Mucosa of descending colon (tissue), 3 donors: ENCODE measurements at regions not wholly inside any gene's neighbourhood (a gene's known extent, or its start where the extent isn't known, plus 50 kb on each side); places are given as distances from the start of the nearest gene placed in this dataset.

Experiments
- ATAC-seq: fragments of 200-7000 bp; cut with Tn5 transposase; one replicate; pipeline ENCODE4 v1.9.1; 2020; ENCODE audit warnings: mild to moderate bottlenecking, moderate library complexity
- DNase-seq, 3 donors: peaks; one replicate each; pipeline ENCODE4 v3.0.0-alpha.2; 2020
- H3K36me3 ChIP-seq: fragments of 200-600 bp; one replicate; pipeline ENCODE4 v1.8.0; 2021; ENCODE audit warnings: low read depth, mild to moderate bottlenecking
- H3K4me1 ChIP-seq: fragments of 200-600 bp; one replicate; pipeline ENCODE4 v1.8.0; 2021; ENCODE audit warnings: low read depth, mild to moderate bottlenecking
- H3K4me3 ChIP-seq: fragments of 200-600 bp; one replicate; pipeline ENCODE4 v1.8.0; 2021; ENCODE audit warnings: mild to moderate bottlenecking
- H3K9me3 ChIP-seq: fragments of 200-600 bp; one replicate; pipeline ENCODE4 v1.8.0; 2021; ENCODE audit warnings: mild to moderate bottlenecking
- CTCF ChIP-seq: fragments of 200-600 bp; IDR thresholded peaks from one replicate; pipeline ENCODE4 v1.8.0; 2022; ENCODE audit warnings: antibody characterized with exemption, mild to moderate bottlenecking
- intact Hi-C, 2 donors: fragments of 100-400 bp; cut with DNase I in 1 of 2; cut with micrococcal nuclease in 1 of 2; formaldehyde crosslinking; loops; one replicate each; pipeline versions ENCODE4 v1.11.0 to v1.11.1; 2022; cut with DNase I, micrococcal nuclease
- donor health status: DM: no; HTN: no; CAD: no; lungs with moderate emphysema.
- donor health status: DM: no; HTN: no; CAD: no.
- donor health status: DM: no; HTN: yes; CAD: no.

- Histone ChIP-seq H3K36me3 (no peaks in the 10 kb centered on the region), H3K4me1 (no peaks in the 10 kb centered on the region), H3K4me3 (no peak overlapping the region), H3K9me3 (no peaks in the 10 kb centered on the region)
- TF ChIP-seq CTCF, result no peak
- intact Hi-C loops, result no loop called here
- DNase-seq, result no peak
- ATAC-seq, result no peak
Measured at GRCh38 chr13:34340534-34340933, 522.6 kb downstream of the RFC3 start.

- no peak for TF ChIP-seq CTCF
- intact Hi-C loops, result no loop called here
- no peak for DNase-seq
- Histone ChIP-seq H3K4me1 (no peaks in the 10 kb centered on the region), H3K36me3 (no peaks in the 10 kb centered on the region), H3K9me3 (no peaks in the 10 kb centered on the region), H3K4me3 (no peak overlapping the region)
- no peak for ATAC-seq
Measured at GRCh38 chr13:34343413-34343940, 525.5 kb downstream of the RFC3 start.

DNA sequence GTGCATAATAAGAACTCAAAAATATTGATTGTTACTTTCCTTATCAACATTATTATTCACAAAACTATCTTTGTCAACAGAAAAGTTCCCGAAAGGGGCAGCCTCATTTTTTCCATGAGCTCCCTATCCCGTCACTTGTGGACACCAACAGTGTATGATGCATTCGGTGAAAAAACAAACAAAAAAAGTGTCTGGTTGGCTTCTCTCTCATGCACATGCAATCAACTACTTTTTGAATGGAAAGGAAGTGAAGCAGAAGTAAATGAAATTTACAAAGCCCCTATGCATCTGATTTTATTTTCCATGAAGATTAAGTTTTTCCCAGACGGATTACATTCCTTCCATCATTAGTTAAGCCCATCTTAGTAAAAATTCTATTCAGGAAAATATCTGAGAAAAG is 526.9 kb downstream of the RFC3 start:
- no peaks in the 10 kb centered on the region for H3K36me3 ChIP-seq
- ATAC-seq, result no peak
- intact Hi-C loops, result no loop called here

DNA sequence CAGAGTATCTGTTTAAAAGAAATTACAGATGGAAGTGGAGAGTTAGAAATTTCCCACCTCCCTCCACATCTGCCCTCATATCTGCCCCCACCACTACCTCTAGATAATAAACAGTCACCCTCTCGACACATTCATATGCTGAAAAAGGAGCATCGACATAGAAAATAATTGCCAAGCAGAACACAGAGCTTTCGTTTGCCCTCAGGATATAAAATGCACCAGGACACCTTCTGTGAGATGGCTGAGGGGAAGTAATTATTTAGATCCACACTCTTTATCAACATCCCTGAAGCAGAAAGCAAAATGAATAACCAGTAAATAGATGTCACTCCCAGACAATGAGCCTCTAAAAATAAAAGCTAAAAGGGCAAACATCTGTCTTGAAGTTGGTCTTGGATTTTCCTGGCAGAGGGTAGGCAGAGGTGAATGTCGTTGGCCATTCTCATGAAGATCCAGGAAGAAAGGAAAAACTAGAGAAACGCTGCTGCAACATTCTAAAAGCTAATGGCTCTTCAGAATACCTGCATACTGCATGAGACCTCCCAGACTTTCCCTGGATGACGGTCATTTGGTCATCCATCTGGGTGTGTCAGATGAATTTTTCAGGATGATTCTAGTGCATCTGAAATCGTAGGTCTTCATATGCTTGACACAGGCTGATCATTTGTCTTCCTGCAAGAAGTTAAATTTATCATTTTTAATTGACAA is 527.5 kb downstream of the RFC3 start:
- no peak for DNase-seq
- Histone ChIP-seq H3K4me3 (no peak overlapping the region), H3K4me1 (no peaks in the 10 kb centered on the region), H3K36me3 (no peaks in the 10 kb centered on the region), H3K9me3 (no peaks in the 10 kb centered on the region)
- ATAC-seq, result no peak
- TF ChIP-seq CTCF, result no peak
- intact Hi-C loops, result no loop called here

More for the DNA sequence above, 526.9 kb downstream of the RFC3 start:
- TF ChIP-seq CTCF, result no peak
- Histone ChIP-seq H3K9me3 (no peaks in the 10 kb centered on the region), H3K4me3 (no peak overlapping the region), H3K4me1 (no peaks in the 10 kb centered on the region)
- DNase-seq, result no peak

DNA sequence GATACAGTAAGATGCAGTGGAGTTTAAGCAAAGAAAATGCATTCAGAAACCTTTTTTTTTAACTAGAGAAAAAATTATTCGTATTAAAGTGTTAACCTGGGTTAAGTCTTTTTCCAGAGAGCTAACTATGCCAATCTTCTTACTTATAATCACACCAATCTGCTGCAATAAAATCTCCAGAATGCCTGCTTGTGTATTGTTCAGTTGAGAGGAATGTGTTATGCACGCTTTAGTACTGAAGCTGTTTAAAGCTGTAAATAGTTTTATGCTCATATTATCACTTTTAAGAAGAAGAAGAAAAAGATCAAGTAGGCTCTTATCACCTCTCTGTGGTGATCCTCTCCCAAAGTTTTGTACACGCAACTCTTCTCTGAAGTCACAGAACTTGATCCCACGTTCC is 528.7 kb downstream of the RFC3 start:
- H3K4me3 ChIP-seq, result no peak overlapping the region
- H3K9me3 ChIP-seq, result no peaks in the 10 kb centered on the region
- H3K4me1 ChIP-seq, result no peaks in the 10 kb centered on the region
- no peaks in the 10 kb centered on the region for H3K36me3 ChIP-seq
- intact Hi-C loops, result no loop called here
- DNase-seq (no peak), ATAC-seq (no peak)
- no peak for TF ChIP-seq CTCF
